Activated CD4-positive, alpha-beta T cell treated with anti-CD3 and anti-CD28 coated beads, Interleukin-2, amount 10 ng/mL, durations not matched to agents 24 days and 14 days (primary cell): ENCODE measurements at regions not wholly inside any gene's neighbourhood (a gene's known extent, or its start where the extent isn't known, plus 50 kb on each side); places are given as distances from the start of the nearest gene placed in this dataset.

Experiments used
- DNase-seq: peaks from one replicate; pipeline ENCODE4 v3.0.0; 2022
- H3K27ac Mint-ChIP-seq: one replicate; pipeline ENCODE4 v1.8.0; 2022; ENCODE audit warnings: mild to moderate bottlenecking, mixed read lengths
- H3K27me3 Mint-ChIP-seq: one replicate; pipeline ENCODE4 v1.8.0; 2022; ENCODE audit warnings: mixed read lengths
- H3K36me3 Mint-ChIP-seq: one replicate; pipeline ENCODE4 v1.8.0; 2022; ENCODE audit warnings: low read depth, mild to moderate bottlenecking, mixed read lengths
- H3K4me1 Mint-ChIP-seq: one replicate; pipeline ENCODE4 v1.8.0; 2021; ENCODE audit warnings: mixed read lengths
- H3K4me3 Mint-ChIP-seq: one replicate; pipeline ENCODE4 v1.8.0; 2022; ENCODE audit warnings: mild to moderate bottlenecking, moderate library complexity, mixed read lengths
- H3K9me3 Mint-ChIP-seq: one replicate; pipeline ENCODE4 v1.8.0; 2021; ENCODE audit warnings: mixed read lengths
- intact Hi-C: fragments of 100-400 bp; cut with micrococcal nuclease; formaldehyde crosslinking; loops from one replicate; pipeline ENCODE4 v1.15.1; 2023

- intact Hi-C loops: no loop called here
- Mint-ChIP-seq H3K27ac (no peak overlapping the region), H3K9me3 (peaks cover 3% of the 10 kb centered on the region), H3K27me3 (peaks cover 31% of the 10 kb centered on the region), H3K4me1 (peaks cover 5% of the 10 kb centered on the region), H3K4me3 (no peak overlapping the region), H3K36me3 (no peaks in the 10 kb centered on the region)
- DNase-seq: no peak
These were observed 125.3 kb upstream of the STMND1 start for GRCh38 chr6:16976385-16977183.

- H3K27me3 Mint-ChIP-seq: peaks cover 27% of the 10 kb centered on the region
- no peak overlapping the region for H3K27ac Mint-ChIP-seq
- intact Hi-C loops: no loop called here
- H3K4me1 Mint-ChIP-seq: peaks cover 5% of the 10 kb centered on the region
- no peaks in the 10 kb centered on the region for H3K36me3 Mint-ChIP-seq
- no peak overlapping the region for H3K4me3 Mint-ChIP-seq
- peaks cover 3% of the 10 kb centered on the region for H3K9me3 Mint-ChIP-seq
- DNase-seq: no peak
These were observed 127.0 kb upstream of the STMND1 start for GRCh38 chr6:16974704-16975359.

DNA sequence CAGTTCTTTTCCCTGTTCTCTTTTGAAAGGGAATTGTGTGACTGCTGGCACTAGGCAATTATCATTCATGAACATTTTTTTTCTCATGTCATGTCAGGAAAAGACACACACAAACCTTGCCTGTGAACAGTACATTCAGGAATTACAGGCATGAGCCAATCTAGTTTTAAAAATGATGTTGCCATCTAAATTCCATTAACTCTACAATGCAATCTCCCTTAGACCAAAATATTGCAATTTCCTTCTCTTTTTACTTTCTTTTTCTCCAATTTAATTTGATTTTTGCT is 127.5 kb upstream of the STMND1 start:
- H3K4me3 Mint-ChIP-seq: no peak overlapping the region
- H3K27me3 Mint-ChIP-seq: peaks cover 29% of the 10 kb centered on the region
- H3K27ac Mint-ChIP-seq: no peak overlapping the region
- intact Hi-C loops: no loop called here
- no peak for DNase-seq
- H3K4me1 Mint-ChIP-seq: peaks cover 5% of the 10 kb centered on the region
- no peaks in the 10 kb centered on the region for H3K36me3 Mint-ChIP-seq
- H3K9me3 Mint-ChIP-seq: peaks cover 3% of the 10 kb centered on the region

DNA sequence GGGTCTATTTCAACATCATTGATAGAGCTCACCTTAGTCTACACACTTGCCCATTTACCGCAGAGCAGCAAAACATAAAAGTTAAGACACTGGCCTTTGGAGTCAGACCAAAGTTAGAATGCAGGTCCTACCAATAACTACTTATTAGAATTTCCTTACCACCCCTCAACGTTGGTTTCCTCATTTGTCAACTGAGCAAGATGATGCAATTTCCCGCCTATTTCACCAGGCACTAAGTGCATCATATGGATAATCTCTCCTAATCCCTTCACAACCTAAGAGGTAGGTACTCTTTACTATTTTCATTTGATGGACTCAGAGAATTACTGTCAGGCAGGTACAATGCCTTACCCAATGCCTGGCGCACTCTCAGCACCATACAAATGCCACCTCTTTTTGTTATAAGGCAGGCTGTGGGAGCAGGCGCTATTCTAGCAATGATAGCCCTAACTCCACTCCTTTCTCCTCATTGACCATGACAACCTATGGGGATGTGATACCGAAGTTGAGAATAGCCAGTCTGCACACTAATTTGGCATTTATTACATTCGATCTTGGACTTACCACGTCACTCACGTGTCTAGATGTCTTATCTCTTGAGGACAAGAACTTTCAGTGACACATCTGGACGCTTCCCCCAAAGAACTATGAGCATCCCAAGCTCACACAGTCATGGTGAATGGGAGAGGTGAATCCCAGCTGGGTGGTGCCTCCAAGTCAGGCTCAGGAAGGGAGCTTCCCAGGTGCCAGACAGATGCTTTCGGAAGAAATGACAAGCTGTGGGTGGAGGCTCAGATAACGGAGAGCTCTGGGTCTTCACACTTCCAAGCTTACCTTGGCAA is 128.1 kb upstream of the STMND1 start:
- Mint-ChIP-seq H3K4me1 (peaks cover 5% of the 10 kb centered on the region), H3K4me3 (no peak overlapping the region), H3K9me3 (peaks cover 3% of the 10 kb centered on the region), H3K27me3 (peaks cover 31% of the 10 kb centered on the region), H3K27ac (no peak overlapping the region), H3K36me3 (no peaks in the 10 kb centered on the region)
- DNase-seq: no peak
- intact Hi-C loops: no loop called here

DNA sequence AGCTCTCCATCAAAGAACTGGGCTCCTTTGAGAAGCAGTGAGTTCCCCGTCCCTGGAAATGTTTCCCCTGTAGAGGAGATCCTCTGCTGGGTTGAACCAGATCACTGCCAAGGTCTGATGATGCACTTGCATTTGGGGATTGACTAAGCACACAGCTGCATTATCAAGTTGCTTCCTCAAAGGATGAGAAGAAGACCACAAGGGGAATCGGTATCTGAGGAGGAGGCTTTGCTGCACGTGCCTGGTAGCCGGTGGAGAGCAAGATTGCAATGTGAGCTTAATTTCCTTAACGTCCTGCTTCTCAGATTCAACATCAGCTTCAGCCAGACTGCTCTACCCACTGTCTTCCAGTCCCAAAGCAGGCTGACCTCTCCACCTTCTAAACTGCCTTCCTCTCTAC is 128.8 kb upstream of the STMND1 start:
- no peak for DNase-seq
- no peaks in the 10 kb centered on the region for H3K36me3 Mint-ChIP-seq
- peaks cover 5% of the 10 kb centered on the region for H3K4me1 Mint-ChIP-seq
- H3K27ac Mint-ChIP-seq: no peak overlapping the region
- intact Hi-C loops: no loop called here
- H3K27me3 Mint-ChIP-seq: peaks cover 30% of the 10 kb centered on the region
- no peak overlapping the region for H3K4me3 Mint-ChIP-seq
- peaks cover 3% of the 10 kb centered on the region for H3K9me3 Mint-ChIP-seq

- Mint-ChIP-seq H3K27me3 (peaks cover 27% of the 10 kb centered on the region), H3K4me3 (no peak overlapping the region), H3K36me3 (no peaks in the 10 kb centered on the region), H3K27ac (no peak overlapping the region), H3K4me1 (peaks cover 5% of the 10 kb centered on the region), H3K9me3 (peaks cover 3% of the 10 kb centered on the region)
- no peak for DNase-seq
- intact Hi-C loops: no loop called here
These were observed 129.3 kb upstream of the STMND1 start for GRCh38 chr6:16972535-16972934.

DNA sequence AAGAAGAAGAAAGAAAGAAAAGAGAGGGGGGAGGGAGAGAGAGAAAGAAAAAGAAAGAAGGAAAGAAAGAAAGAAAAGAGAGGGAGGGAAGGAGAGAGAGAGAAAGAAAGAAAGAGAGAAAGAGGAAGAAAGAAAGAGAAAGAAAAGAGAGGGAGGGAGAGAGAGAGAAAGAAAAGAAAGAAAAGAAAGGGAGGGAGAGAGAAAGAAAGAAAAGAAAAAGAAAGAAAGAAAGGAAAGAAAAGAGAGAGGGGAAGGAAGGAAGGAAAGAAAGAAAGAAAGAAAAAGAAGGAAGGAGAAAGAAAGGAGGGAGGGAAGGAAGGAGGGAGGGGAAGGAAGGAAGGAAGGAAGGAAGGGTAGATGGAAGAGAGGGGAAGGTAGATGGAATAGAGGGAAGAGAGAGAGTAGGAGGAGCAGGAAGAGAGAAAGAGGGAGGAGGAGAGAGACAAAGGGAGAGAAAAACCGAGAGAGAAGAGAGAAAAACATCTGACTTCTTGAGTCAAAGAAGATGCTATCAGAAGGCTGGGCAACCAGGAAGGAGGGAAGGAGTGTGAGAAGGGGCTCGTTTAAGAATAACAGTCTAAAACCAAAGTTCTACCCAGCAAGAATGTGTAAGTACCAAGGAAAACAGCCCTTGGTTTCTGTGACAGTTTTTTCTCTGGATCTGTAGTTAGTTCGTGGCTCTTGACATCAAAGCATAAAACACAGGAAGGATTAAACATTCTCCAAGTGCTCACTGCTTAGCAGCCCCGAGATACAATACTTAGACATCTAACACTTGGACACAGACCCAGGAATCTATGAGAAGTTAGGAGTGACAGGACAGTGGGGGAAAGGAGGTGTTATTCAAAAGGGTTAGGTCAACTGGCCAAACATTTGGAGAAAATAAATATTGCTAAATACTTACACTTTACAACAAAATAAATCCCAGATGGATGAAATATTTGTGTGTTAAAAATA is 131.9 kb upstream of the STMND1 start:
- no peak overlapping the region for H3K4me3 Mint-ChIP-seq
- H3K36me3 Mint-ChIP-seq: no peaks in the 10 kb centered on the region
- H3K27ac Mint-ChIP-seq: no peak overlapping the region
- H3K4me1 Mint-ChIP-seq: peaks cover 7% of the 10 kb centered on the region
- intact Hi-C loops: no loop called here
- no peak for DNase-seq
- H3K9me3 Mint-ChIP-seq: peaks cover 3% of the 10 kb centered on the region
- peaks cover 24% of the 10 kb centered on the region for H3K27me3 Mint-ChIP-seq

GRCh38 chr6:16968101-16968500 is 133.7 kb upstream of the STMND1 start:
- DNase-seq: no peak
- H3K27me3 Mint-ChIP-seq: peaks cover 25% of the 10 kb centered on the region
- no peak overlapping the region for H3K4me3 Mint-ChIP-seq
- H3K36me3 Mint-ChIP-seq: no peaks in the 10 kb centered on the region
- no peaks in the 10 kb centered on the region for H3K9me3 Mint-ChIP-seq
- H3K27ac Mint-ChIP-seq: no peak overlapping the region
- peaks cover 11% of the 10 kb centered on the region for H3K4me1 Mint-ChIP-seq
- intact Hi-C loops: no loop called here

DNA sequence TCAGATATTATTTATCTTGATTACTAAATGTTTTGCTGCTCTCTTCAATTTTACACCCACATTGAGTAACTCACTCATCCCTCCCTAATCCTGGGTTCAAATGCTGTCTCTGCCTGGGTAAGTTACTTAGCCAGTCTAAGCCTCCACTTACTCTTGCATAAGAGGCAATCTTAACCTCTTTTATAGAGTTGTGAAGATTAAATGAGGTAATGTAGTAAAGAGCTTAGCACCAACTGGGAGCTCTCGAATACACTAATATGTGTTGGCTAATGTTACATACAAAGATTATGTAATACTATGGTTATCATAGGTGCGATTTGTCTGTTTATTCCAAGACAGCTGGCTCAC is 134.4 kb upstream of the STMND1 start:
- no peak overlapping the region for H3K27ac Mint-ChIP-seq
- peaks cover 8% of the 10 kb centered on the region for H3K4me1 Mint-ChIP-seq
- H3K4me3 Mint-ChIP-seq: no peak overlapping the region
- peaks cover 27% of the 10 kb centered on the region for H3K27me3 Mint-ChIP-seq
- H3K9me3 Mint-ChIP-seq: no peaks in the 10 kb centered on the region
- H3K36me3 Mint-ChIP-seq: no peaks in the 10 kb centered on the region
- intact Hi-C loops: no loop called here
- DNase-seq: no peak

DNA sequence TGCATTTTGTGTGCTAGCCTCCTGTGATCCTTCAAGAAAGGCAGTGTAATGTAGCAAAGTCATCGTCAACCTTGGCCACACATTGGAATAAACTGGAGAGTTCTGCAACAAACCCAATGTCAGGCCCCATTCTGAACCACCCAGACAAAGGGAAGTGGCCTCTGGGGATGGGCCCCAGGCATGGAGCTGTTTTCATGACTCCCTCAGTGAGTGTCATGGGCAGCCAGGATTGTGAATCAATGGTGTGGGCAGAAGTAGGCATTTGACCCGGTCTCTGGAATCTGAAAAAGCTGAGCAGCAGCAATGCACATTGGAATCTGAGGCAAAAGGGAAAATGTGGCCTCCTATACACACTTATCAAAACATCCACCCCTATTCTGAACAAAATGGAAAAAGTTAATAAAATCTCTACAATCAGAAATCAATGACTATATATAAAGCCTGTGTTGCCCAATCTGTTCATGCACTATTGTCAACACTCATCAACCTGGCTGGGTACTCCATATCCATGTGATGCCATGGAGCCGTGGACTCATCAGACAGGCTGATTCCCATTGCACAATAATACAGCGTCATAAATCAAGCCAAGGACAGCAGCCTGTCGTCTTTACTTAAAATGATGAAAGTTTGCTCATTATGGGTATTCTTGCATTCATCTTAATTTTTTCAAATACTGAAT is 134.9 kb upstream of the STMND1 start:
- H3K36me3 Mint-ChIP-seq: no peaks in the 10 kb centered on the region
- no peak overlapping the region for H3K4me3 Mint-ChIP-seq
- H3K27ac Mint-ChIP-seq: no peak overlapping the region
- H3K27me3 Mint-ChIP-seq: peaks cover 27% of the 10 kb centered on the region
- H3K4me1 Mint-ChIP-seq: peaks cover 10% of the 10 kb centered on the region
- intact Hi-C loops: no loop called here
- H3K9me3 Mint-ChIP-seq: no peaks in the 10 kb centered on the region
- DNase-seq: no peak

- Mint-ChIP-seq H3K27me3 (peaks cover 31% of the 10 kb centered on the region), H3K36me3 (no peaks in the 10 kb centered on the region), H3K4me3 (no peak overlapping the region), H3K9me3 (no peaks in the 10 kb centered on the region), H3K27ac (no peak overlapping the region), H3K4me1 (peaks cover 10% of the 10 kb centered on the region)
- intact Hi-C loops: loop anchor here (1.0 kb wide), 1 partner anchor 633 kb away; no protein-coding TSS in a partner anchor
- DNase-seq: no peak
These were observed 136.2 kb upstream of the STMND1 start for GRCh38 chr6:16965689-16966088.

DNA sequence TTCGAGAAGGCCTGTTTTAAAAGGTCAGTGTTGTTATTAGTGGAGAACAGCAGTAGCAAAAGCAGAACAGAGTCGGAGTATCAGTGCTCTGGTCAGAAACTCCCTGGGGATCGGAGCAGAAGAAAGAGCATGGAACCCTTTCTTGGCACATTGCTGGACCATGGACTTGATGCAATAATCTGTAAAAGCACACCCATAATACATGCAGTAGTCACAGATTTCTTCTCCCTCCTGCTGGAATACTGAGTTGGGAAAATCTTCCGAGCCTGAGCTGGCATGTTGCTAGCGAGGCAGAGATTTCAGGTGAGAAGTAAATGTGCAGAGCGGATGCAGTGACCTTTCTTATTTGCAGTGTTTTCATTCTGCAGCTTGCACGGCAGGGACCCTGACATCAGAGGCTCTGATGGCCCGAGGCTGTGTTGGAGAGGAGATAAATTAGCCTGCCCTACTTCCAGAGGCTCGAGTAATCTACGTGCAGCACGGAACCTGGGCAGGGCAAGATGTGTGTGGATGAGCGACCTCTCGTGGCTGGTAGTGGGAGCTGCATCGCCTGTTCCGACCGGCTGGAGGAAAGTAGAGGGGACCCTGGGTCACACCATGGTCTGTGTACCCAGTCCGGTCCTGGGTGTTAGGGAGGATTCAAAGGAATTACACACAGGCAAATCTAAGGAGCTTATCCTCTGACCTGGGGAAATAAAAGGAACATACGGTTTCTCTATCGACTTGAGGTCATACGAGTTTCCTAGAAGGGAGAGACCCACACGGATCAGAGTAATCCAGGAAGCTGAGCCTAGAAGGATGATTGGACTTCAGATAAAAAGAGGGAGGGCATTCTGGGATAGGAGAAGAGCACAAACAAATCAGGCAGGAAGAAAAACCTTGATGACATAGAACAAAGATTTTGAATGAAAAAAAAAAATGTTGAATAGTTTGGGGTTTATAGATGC is 137.0 kb upstream of the STMND1 start:
- Mint-ChIP-seq H3K27me3 (peaks cover 30% of the 10 kb centered on the region), H3K27ac (no peak overlapping the region), H3K4me3 (no peak overlapping the region), H3K9me3 (no peaks in the 10 kb centered on the region), H3K4me1 (peaks cover 10% of the 10 kb centered on the region), H3K36me3 (no peaks in the 10 kb centered on the region)
- DNase-seq: peak; percentile 87
- intact Hi-C loops: loop anchor here (1.0 kb wide), 1 partner anchor 633 kb away; no protein-coding TSS in a partner anchor
